Fibroblast of lung (primary cell): ENCODE measurements at regions not wholly inside any gene's neighbourhood (a gene's known extent, or its start where the extent isn't known, plus 50 kb on each side); places are given as distances from the start of the nearest gene placed in this dataset.

Experiments used
- DNase-seq, 2 donors: peaks; one replicate each; pipeline versions ENCODE4 v3.0.0 to v3.0.0-alpha.2; 2010; ENCODE audit warnings: low read depth in 2 of 2
- H2AFZ ChIP-seq: 2 replicates; pipeline ENCODE4 v1.5.1; 2012; ENCODE audit warnings: low read length, control low read depth, inconsistent platforms
- H3K27ac ChIP-seq: 2 replicates; pipeline ENCODE4 v1.5.1; 2011; ENCODE audit warnings: low read length, control low read depth; ENCODE audit not compliant: insufficient read depth
- H3K27me3 ChIP-seq: 2 replicates; pipeline ENCODE4 v1.5.1; 2011; ENCODE audit warnings: mild to moderate bottlenecking, low read length; ENCODE audit not compliant: control insufficient read depth, insufficient read depth
- H3K36me3 ChIP-seq: 2 replicates; pipeline ENCODE4 v1.5.1; 2011; ENCODE audit warnings: low read length; ENCODE audit not compliant: control insufficient read depth, insufficient read depth
- H3K4me1 ChIP-seq: 2 replicates; pipeline ENCODE4 v1.5.1; 2011; ENCODE audit warnings: low read length; ENCODE audit not compliant: control insufficient read depth, insufficient read depth; ENCODE audit errors: extremely low read depth
- H3K4me2 ChIP-seq: 2 replicates; pipeline ENCODE4 v1.5.1; 2011; ENCODE audit warnings: low read length, control low read depth; ENCODE audit not compliant: insufficient read depth; ENCODE audit errors: extremely low read depth
- H3K4me3 ChIP-seq, 4 experiments: fragments of 200-600 bp in 1 of 4; sonication (generic) in 1 of 4; replicated peaks in 1 of 4; 2 replicates each; pipeline ENCODE4 v1.5.1; 2011 to 2016; ENCODE audit warnings: low read length in 4 of 4, low read depth in 3 of 4, mild to moderate bottlenecking in 3 of 4, control low read depth in 2 of 4, inconsistent platforms in 1 of 4, mixed read lengths in 1 of 4; ENCODE audit not compliant: insufficient read depth in 1 of 4; ENCODE audit errors: control extremely low read depth in 1 of 4
- H3K79me2 ChIP-seq: 2 replicates; pipeline ENCODE4 v1.5.1; 2012; ENCODE audit warnings: mild to moderate bottlenecking, low read length, inconsistent platforms; ENCODE audit not compliant: control insufficient read depth, insufficient read depth
- H3K9ac ChIP-seq: 2 replicates; pipeline ENCODE4 v1.5.1; 2011; ENCODE audit warnings: mild to moderate bottlenecking, low read length, control low read depth; ENCODE audit not compliant: insufficient read depth
- H3K9me3 ChIP-seq: 2 replicates; pipeline ENCODE4 v1.5.1; 2012; ENCODE audit warnings: low read depth, low read length; ENCODE audit not compliant: control insufficient read depth, insufficient read depth
- H4K20me1 ChIP-seq: 2 replicates; pipeline ENCODE4 v1.5.1; 2011; ENCODE audit warnings: low read length; ENCODE audit not compliant: control insufficient read depth, insufficient read depth; ENCODE audit errors: extremely low read depth
- EZH2 ChIP-seq: IDR thresholded peaks from 2 replicates; pipeline ENCODE4 v1.5.1; 2012; ENCODE audit warnings: low read length, control low read depth, mild to moderate bottlenecking; ENCODE audit errors: missing control alignments
- TF ChIP-seq, protein P1 (sequence below), 2 donors: IDR thresholded peaks in 1 of 2; conservative IDR thresholded peaks in 1 of 2; 1 replicate in 1 of 2; 2 replicates in 1 of 2; pipeline ENCODE4 v1.5.1; 2011 to 2012; ENCODE audit warnings: low read length in 2 of 2, control low read depth in 1 of 2, inconsistent platforms in 1 of 2, low read depth in 1 of 2, mild to moderate bottlenecking in 1 of 2

DNA sequence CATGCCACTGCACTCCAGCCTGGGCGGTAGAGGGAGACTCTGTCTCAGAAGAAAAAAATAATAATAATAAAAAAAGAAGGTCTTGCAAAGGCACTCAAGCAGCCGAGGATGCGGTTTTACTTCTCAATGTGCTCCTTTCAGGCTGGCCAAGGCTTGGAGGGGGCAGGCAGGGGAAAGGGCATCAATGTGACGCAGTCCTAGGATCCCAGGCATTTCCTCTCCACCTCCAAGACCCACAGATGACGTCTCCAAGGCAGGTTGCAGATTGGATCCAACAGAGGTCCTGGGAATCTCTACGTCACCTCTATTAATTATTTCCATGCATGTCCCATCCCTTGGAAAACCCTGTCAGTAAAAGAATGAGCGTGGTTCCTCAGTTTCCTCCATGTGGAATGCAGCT, 56.2 kb downstream of the FAM43A start:
- Histone ChIP-seq H3K4me1 (no peaks in the 10 kb centered on the region), H3K9ac (no peak overlapping the region), H4K20me1 (no peaks in the 10 kb centered on the region), H3K9me3 (no peaks in the 10 kb centered on the region), H2AFZ (no peak overlapping the region), H3K27ac (no peak overlapping the region), H3K4me2 (no peak overlapping the region), H3K27me3 (peaks cover 3% of the 10 kb centered on the region), H3K4me3 (no peak overlapping the region), H3K79me2 (no peaks in the 10 kb centered on the region), H3K36me3 (no peaks in the 10 kb centered on the region)
- DNase-seq, result no peak
- TF ChIP-seq EZH2, result no peak
- TF ChIP-seq, protein P1, sequence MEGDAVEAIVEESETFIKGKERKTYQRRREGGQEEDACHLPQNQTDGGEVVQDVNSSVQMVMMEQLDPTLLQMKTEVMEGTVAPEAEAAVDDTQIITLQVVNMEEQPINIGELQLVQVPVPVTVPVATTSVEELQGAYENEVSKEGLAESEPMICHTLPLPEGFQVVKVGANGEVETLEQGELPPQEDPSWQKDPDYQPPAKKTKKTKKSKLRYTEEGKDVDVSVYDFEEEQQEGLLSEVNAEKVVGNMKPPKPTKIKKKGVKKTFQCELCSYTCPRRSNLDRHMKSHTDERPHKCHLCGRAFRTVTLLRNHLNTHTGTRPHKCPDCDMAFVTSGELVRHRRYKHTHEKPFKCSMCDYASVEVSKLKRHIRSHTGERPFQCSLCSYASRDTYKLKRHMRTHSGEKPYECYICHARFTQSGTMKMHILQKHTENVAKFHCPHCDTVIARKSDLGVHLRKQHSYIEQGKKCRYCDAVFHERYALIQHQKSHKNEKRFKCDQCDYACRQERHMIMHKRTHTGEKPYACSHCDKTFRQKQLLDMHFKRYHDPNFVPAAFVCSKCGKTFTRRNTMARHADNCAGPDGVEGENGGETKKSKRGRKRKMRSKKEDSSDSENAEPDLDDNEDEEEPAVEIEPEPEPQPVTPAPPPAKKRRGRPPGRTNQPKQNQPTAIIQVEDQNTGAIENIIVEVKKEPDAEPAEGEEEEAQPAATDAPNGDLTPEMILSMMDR (conservative IDR thresholded peaks at IDR 0.05 in 1 of 2, IDR thresholded peaks at IDR 0.05 in 1 of 2; ENCODE audit: low read depth in 1 of 2, low read length in 2 of 2), result no peak

DNA sequence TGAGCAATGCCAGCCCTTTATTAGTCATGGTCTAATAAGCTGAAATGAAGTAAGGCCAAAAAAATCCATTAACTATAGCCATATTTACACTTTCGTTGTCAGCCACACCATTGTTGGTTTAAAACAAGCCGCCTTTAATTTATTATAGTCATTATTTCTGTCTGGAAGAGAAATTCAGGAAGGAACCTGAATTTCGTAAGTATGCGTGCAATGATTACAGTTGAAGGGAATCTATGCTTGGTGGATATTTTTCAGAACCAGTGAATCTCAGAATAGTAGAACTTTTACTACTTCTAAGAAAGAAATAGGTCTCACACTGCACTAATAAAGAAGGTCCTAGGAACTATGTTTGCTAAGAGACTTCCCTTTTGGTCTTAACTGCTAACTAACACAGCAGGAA, 59.1 kb downstream of the FAM43A start:
- Histone ChIP-seq H3K4me2 (no peak overlapping the region), H3K79me2 (no peaks in the 10 kb centered on the region), H3K27me3 (no peaks in the 10 kb centered on the region), H3K4me3 (no peak overlapping the region), H3K36me3 (no peaks in the 10 kb centered on the region), H3K9ac (no peak overlapping the region), H3K4me1 (no peaks in the 10 kb centered on the region), H4K20me1 (no peaks in the 10 kb centered on the region), H3K9me3 (no peaks in the 10 kb centered on the region), H3K27ac (no peak overlapping the region), H2AFZ (no peak overlapping the region)
- no peak for DNase-seq
- TF ChIP-seq, protein P1 (conservative IDR thresholded peaks at IDR 0.05 in 1 of 2, IDR thresholded peaks at IDR 0.05 in 1 of 2; ENCODE audit: low read depth in 1 of 2, low read length in 2 of 2), result no peak
- TF ChIP-seq EZH2, result no peak

DNA sequence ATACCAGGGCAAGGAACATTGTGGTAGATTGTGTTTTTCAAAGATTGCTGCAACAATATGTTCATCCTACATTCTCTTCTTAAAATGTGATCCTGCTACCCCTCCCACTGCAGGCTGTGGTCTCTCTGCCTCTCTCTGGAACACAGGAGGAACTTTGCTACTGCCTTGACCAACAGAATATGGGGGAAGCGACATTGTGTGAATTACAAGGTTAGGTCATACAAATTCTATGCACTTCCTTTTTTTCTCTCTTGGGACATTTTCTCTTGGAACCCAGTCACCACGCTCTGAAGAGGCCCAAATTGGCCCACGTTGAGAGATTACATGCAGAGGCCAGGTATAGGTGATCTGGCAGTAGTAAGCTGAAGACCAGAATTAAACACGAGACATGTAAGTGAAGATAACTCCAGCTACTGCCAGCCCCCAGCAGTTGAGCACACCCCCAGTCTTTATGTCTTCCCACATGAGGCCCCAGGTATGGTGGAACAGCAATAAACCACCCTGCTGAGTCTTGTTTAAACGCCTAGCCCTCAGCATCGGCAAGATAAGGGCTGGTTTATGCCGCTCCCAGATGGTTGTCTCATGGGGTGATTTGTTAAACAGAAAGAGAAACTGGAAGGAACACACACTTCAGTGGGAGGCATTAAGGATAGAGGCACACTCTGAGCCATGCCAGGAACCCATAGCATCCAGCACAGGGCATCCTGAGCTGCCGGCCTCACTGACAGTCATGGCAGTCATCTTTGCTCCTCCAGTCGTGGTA, 59.9 kb downstream of the FAM43A start:
- no peaks in the 10 kb centered on the region for H4K20me1 ChIP-seq
- H3K9me3 ChIP-seq, result no peaks in the 10 kb centered on the region
- H3K4me2 ChIP-seq, result no peak overlapping the region
- H3K4me3 ChIP-seq, result no peak overlapping the region
- no peak overlapping the region for H3K27ac ChIP-seq
- no peak for TF ChIP-seq EZH2
- TF ChIP-seq, protein P1 (conservative IDR thresholded peaks at IDR 0.05 in 1 of 2, IDR thresholded peaks at IDR 0.05 in 1 of 2; ENCODE audit: low read depth in 1 of 2, low read length in 2 of 2), result no peak
- no peaks in the 10 kb centered on the region for H3K27me3 ChIP-seq
- H2AFZ ChIP-seq, result no peak overlapping the region
- no peak overlapping the region for H3K9ac ChIP-seq
- H3K36me3 ChIP-seq, result no peaks in the 10 kb centered on the region
- no peaks in the 10 kb centered on the region for H3K4me1 ChIP-seq
- DNase-seq, result no peak
- no peaks in the 10 kb centered on the region for H3K79me2 ChIP-seq
